ENCODE measurements at regions not wholly inside any gene's neighbourhood (a gene's known extent, or its start where the extent isn't known, plus 50 kb on each side); places are given as distances from the start of the nearest gene placed in this dataset.

- H3K4me1 Mint-ChIP-seq (ENCODE audit: insufficient read depth, unreplicated experiment), result no peaks in the 10 kb centered on the region
- H3K27me3 Mint-ChIP-seq (ENCODE audit: insufficient read depth, unreplicated experiment), result no peaks in the 10 kb centered on the region
- no peak for TF ChIP-seq CTCF (IDR thresholded peaks at IDR 0.05; ENCODE audit: unreplicated experiment)
- intact Hi-C loops (cut with micrococcal nuclease), result no loop called here
- ChIA-PET POLR2A (no interaction called here), CTCF (no interaction called here)
- no peak for DNase-seq (ENCODE audit: unreplicated experiment)
- peaks cover 13% of the 10 kb centered on the region for H3K9me3 Mint-ChIP-seq (ENCODE audit: unreplicated experiment)
- H3K27ac Mint-ChIP-seq (ENCODE audit: low read depth, unreplicated experiment), result no peak overlapping the region
- no peak overlapping the region for H3K4me3 Mint-ChIP-seq (ENCODE audit: unreplicated experiment)
- no peaks in the 10 kb centered on the region for H3K36me3 Mint-ChIP-seq (ENCODE audit: insufficient read depth, unreplicated experiment)
- no TSS peak for BruUV-seq (replicated peaks)
Observed at GRCh38 chrX:148156986-148157385, 175.8 kb downstream of the FMR1NB start.

- no peaks in the 10 kb centered on the region for H3K4me1 Mint-ChIP-seq (ENCODE audit: insufficient read depth, unreplicated experiment)
- no peaks in the 10 kb centered on the region for H3K27me3 Mint-ChIP-seq (ENCODE audit: insufficient read depth, unreplicated experiment)
- intact Hi-C loops (cut with micrococcal nuclease), result no loop called here
- no peak overlapping the region for H3K27ac Mint-ChIP-seq (ENCODE audit: low read depth, unreplicated experiment)
- ChIA-PET POLR2A (interaction anchor here (0.6 kb wide), 1 partner anchor 174 kb away, joined by 3 read pairs; no protein-coding TSS in a partner anchor), CTCF (no interaction called here)
- H3K9me3 Mint-ChIP-seq (ENCODE audit: unreplicated experiment), result peaks cover 4% of the 10 kb centered on the region
- no peak for TF ChIP-seq CTCF (IDR thresholded peaks at IDR 0.05; ENCODE audit: unreplicated experiment)
- no peaks in the 10 kb centered on the region for H3K36me3 Mint-ChIP-seq (ENCODE audit: insufficient read depth, unreplicated experiment)
- no peak for DNase-seq (ENCODE audit: unreplicated experiment)
- H3K4me3 Mint-ChIP-seq (ENCODE audit: unreplicated experiment), result no peak overlapping the region
- no TSS peak for BruUV-seq (replicated peaks)
Observed at GRCh38 chrX:148159796-148160195, 178.7 kb downstream of the FMR1NB start.

- Mint-ChIP-seq H3K4me3 (ENCODE audit: unreplicated experiment) (no peak overlapping the region), H3K36me3 (ENCODE audit: insufficient read depth, unreplicated experiment) (no peaks in the 10 kb centered on the region), H3K27me3 (ENCODE audit: insufficient read depth, unreplicated experiment) (no peaks in the 10 kb centered on the region), H3K27ac (ENCODE audit: low read depth, unreplicated experiment) (no peak overlapping the region), H3K9me3 (ENCODE audit: unreplicated experiment) (peaks cover 2% of the 10 kb centered on the region), H3K4me1 (ENCODE audit: insufficient read depth, unreplicated experiment) (no peaks in the 10 kb centered on the region)
- no peak for DNase-seq (ENCODE audit: unreplicated experiment)
- intact Hi-C loops (cut with micrococcal nuclease), result no loop called here
- CTCF ChIA-PET, result no interaction called here
- BruUV-seq (replicated peaks), result no TSS peak
- POLR2A ChIA-PET, result no interaction called here
- no peak for TF ChIP-seq CTCF (IDR thresholded peaks at IDR 0.05; ENCODE audit: unreplicated experiment)
Observed at GRCh38 chrX:148161701-148162100, 180.6 kb downstream of the FMR1NB start.

GRCh38 chrX:148185631-148186030, 204.5 kb downstream of the FMR1NB start:
- no peak overlapping the region for H3K4me3 Mint-ChIP-seq (ENCODE audit: unreplicated experiment)
- H3K9me3 Mint-ChIP-seq (ENCODE audit: unreplicated experiment), result peaks cover 4% of the 10 kb centered on the region
- ChIA-PET POLR2A (no interaction called here), CTCF (interaction anchor here (0.6 kb wide), 1 partner anchor 10 kb away, joined by 3 read pairs; no protein-coding TSS in a partner anchor)
- no TSS peak for BruUV-seq (replicated peaks)
- no peak for TF ChIP-seq CTCF (IDR thresholded peaks at IDR 0.05; ENCODE audit: unreplicated experiment)
- intact Hi-C loops (cut with micrococcal nuclease), result no loop called here
- H3K27ac Mint-ChIP-seq (ENCODE audit: low read depth, unreplicated experiment), result no peak overlapping the region
- H3K4me1 Mint-ChIP-seq (ENCODE audit: insufficient read depth, unreplicated experiment), result no peaks in the 10 kb centered on the region
- H3K27me3 Mint-ChIP-seq (ENCODE audit: insufficient read depth, unreplicated experiment), result no peaks in the 10 kb centered on the region
- no peaks in the 10 kb centered on the region for H3K36me3 Mint-ChIP-seq (ENCODE audit: insufficient read depth, unreplicated experiment)
- DNase-seq (ENCODE audit: unreplicated experiment), result no peak

All from MCF 10A (cell line).